ENCODE measurements at regions not wholly inside any gene's neighbourhood (a gene's known extent, or its start where the extent isn't known, plus 50 kb on each side); places are given as distances from the start of the nearest gene placed in this dataset.

DNA sequence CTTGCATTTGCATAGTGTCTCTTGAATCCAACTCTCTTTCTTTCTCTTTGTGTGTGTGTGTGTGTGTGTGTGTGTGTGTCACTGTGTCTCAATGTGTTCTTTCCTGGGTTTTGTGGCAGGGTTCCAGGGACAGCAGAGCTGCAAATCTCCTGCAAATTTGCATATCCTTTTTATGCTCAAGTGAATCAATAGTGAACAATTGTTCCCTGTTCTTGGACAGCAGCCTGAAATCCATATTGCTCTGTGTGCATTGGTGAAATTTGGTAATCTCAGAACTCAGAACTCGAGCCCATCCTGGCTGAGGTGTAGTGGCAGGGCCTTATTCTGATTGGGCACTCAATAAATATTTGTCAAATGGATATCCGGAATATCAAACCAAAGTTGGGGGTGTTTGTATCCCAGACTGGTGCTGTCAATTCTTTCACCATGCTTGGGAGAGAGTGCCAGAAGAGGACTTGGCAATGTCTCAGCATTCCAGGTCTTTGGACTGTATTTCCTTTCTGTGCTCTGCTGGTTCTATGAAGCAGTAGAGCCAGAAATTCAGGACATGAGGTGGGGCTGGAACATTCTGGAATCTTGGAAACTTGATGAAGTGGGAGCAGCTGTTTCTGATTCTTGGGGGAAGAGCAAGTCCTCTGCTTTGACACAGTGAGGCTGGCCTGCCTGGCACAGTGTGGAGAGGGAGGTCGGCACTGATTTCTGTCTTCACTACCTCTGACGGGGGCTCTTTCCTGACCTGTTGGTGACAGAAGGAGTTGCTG lies 380.6 kb upstream of the C2CD4B start:
- DNase-seq (ENCODE audit: low read depth), result peak; percentile 73

DNA sequence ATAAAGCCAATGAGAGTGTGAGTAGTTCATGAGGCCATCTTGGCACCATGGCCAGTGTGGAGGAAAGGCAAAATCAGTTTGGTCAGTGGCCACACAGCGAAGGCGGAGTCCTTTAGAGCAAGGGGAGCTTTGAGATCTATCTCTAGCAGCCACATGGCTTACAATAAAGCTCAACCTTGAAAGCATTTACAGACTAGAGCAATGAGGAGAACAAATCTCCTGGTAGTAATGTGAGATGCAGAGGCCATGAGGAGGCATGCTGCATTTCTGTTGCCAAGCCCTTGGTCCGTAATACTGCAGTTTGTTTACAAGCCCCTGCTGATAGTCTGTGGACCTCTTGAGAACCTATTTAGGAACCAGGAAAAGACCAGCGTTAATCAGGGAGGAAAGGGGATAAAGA lies 381.5 kb upstream of the C2CD4B start:
- DNase-seq (ENCODE audit: low read depth), result no peak

DNA sequence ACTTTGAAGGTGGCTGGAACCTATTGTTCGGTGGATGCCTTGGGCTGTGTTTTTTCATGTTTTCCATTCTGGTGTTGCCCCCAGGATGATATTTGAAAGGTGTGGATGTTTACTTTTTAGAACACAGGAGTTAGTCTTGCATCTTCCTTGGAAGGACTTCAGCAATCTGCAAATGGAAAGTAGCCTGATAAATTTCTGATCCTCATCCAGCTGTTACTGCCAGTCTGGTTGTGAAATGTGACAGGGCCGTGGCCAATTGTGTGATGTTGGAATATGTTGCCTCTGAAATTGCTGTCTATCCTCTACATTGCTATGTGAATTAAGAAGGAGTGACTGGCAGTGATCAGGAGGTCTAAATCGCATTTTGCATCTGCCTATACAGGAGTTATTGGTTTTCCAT lies 382.5 kb upstream of the C2CD4B start:
- DNase-seq (ENCODE audit: low read depth), result no peak

DNA sequence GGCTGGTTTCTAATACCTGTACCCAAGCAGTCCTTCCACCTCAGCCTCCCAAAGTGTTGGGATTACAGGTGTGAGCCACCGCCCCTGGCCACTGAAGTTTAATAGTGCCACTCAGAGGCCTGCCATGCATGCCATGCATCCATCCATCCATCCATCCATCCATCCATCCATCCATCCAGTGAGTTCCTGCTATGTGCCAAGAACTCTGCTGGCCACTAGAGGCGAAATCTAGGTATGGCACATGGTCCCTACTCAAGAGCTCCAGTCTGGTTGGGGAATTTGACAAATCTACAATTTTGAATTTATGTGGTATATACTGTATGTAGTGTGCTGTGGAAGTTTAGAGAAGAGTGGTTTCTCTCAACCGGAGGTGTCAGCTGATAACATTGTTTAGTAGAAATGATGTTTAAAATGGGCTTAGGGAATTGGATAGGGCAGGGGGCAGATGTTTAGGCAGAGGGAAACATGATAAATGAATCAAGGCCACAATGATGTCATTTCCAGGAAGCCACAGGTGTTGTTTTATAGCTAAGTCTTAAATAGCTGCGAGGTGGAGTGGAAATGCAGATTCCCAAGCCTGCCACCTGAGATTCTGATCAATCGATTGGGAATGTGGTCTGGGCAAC lies 384.4 kb upstream of the C2CD4B start:
- DNase-seq (ENCODE audit: low read depth), result no peak

DNA sequence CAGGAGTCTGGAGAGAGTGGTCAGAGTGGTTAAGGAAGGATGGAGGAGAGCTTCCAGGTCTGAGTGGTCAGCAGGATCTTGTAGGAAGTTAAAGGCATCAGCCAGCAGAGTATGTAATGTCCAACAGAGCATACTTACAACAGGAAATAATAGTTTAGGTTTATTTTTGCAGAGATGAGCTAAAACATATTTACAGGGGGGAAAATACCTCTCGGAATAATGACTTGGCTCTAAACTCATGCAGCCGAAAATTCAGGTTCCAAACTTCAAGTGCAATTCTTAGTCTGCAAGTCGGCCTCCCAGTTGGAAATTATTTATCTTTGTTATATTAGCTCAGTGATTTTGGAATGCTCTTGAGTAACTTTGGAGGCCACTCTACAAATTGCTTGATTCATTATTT lies 385.0 kb upstream of the C2CD4B start:
- DNase-seq (ENCODE audit: low read depth), result no peak

DNA sequence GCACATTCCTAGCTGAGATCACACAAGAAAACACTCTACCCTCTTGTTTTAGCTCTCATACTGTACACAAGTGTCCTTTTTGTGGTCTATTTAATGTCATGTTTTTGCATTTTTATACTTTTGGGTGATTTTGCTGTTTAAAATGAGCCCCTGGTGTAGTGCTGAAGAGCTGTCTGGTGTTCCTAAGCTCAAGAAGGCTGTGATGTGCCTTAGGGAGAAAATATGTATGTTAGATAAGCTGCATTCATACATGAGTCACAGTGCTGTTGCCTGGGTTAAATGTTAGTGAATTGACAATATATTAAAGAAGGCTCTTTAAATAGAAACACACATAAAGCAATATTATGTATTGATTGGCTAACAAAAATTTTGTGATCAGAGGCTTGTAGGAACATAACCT lies 387.4 kb upstream of the C2CD4B start:
- DNase-seq (ENCODE audit: low read depth), result no peak

DNA sequence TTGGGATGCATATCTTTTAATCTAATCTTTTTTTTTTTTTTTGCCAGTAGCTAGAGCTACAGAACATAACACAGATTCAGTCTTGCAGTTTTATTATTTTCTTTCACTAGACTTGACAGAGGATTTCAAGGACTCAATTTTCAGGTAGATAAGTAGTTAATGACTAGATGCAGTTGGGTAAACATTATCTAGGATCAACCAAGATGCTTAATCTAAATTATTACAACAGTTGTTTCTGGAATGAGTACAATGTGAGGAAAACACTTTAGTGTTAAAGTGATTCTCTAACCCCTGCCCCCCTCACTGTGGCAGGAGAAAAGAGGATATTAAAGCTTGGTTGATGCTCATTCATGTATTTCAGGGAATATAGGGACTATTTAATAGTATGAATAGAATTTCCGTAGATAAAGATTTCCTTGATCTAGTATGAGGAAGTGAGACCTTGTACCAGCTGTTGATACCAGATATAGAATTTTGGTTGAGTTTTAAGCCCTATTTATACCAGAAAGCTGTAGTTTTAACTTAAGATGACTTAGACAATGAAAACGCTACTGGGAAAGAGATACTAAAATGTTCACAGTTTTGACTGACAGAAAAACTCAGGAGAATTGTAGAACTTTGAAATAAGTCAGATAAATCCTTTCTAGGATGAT lies 389.0 kb upstream of the C2CD4B start:
- no peak for DNase-seq (ENCODE audit: low read depth)

DNA sequence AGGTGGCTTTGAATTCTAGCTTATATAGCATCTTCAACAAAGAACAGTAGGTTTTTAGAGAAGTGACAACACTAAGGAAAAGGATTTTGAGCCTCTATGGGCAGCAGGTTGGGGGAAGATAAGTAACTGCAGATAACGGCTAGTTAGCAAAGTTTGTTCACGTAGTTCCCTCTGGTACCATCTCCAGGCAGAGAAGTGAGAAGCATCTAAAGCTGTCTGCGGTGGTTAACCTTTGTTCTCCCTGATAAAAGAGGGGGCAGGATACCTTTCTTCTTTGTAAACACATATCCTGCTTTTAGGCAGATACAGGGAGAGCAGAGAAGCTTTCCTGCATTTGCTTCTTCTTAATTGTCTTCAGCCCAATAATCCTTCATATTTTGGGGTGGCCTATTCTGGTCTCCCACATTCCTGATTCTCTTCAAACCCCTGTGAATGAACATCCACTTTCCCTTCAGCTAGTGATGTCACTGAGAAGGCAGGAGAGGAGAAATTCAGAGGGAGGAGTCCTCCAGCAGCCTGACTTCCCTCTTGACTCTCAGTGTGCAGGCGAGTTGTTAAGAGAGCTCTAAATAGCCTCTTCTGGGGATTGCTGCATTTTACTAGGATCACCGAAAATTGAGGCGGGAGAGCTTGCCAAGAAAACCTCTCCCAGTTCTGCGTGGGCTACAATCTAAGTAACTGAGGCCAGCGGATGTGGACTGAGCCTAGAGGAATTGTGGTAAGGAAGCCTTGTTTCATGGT lies 393.7 kb upstream of the C2CD4B start:
- DNase-seq (ENCODE audit: low read depth), result no peak

DNA sequence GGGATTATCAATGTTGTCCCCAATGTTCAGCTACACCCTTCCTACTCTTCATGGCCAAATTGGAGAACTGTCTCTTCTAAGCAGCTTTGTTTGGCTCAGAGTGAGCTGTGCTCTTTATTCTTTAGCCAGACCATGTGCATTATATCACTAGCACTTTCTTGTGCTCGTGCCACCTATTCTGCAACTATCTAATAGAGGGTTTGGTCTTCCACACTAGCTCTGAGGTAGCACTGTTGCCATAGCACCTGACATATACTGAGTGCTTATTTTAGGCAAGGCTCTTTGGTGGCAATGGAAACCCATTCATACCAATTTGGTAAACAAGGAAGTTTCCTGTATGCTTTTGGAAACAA lies 394.3 kb upstream of the C2CD4B start:
- DNase-seq (ENCODE audit: low read depth), result no peak

DNA sequence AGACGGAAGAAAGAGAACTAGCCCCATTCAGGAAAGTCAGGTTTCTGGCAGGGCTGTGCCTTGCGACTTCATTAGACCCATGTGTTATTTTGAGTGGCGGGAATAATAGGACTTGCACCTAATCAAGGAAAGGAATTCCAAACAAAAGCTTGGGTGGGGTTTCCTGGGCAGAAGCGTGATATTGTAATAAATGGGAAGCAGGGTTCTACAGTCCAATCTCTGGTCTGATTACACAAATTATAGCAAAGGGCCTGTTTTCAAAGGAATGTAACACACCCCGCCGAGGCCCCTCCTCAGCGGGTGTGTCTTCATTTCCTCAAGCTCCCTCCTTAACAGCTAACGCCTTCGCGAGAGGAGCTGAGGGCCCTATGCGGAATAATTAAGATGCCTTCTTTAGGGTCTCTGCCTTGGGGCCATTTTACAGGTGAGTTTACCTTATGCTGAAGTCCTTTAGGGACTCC lies 396.0 kb upstream of the C2CD4B start:
- DNase-seq (ENCODE audit: low read depth), result no peak

DNA sequence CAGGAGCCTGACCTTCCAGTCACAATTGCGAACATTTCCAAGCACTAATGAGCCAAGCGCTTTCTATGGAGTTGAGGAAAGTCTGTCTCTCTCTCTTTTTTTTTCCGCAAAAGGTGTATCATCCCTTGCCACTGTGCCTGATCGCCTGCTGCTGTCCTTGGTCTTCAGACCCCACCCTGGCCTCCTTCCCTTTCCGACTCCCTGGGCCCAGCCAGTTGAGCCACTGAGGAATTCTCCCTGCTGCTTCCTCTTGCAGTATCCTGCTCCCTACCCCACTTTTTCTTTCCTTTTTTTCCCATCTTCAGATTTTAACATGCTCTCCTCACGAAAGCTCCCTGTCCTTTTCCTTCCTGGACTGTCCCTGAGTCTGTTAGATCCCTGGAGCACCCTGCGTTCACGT lies 396.5 kb upstream of the C2CD4B start:
- DNase-seq (ENCODE audit: low read depth), result no peak

DNA sequence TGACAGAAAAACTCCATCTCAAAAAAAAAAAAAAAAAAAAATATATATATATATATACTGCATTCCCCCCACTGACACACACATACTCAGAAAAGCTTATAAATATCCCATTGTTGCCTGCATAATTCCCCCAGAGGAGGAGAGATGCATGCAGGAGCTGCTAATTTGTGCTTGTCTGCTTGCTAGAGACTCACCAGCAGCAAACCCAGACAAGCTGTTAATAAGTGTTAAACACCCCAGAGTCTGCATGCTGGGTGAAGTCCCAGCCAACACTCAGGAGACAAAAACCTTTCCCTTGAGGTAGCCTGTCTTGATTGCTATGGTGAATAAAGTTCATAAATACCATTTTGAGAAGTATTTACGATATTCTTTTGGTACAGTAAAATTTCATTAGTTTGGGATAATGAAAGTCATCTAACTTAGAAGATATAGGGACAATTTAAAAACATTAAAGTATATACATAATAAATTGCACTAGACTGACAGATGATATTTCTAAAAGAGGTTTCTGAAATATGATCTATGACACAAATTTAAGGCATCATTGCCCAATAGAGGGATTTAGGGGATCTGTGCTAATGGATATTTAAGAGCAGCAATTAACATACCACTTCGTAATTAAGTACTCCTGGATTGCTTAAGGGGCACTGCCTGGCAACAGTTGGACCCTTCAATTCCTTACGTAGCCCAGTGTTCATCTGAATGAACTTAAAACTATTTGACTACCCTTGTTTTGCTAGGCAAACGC lies 400.0 kb upstream of the C2CD4B start:
- no peak for DNase-seq (ENCODE audit: low read depth)

DNA sequence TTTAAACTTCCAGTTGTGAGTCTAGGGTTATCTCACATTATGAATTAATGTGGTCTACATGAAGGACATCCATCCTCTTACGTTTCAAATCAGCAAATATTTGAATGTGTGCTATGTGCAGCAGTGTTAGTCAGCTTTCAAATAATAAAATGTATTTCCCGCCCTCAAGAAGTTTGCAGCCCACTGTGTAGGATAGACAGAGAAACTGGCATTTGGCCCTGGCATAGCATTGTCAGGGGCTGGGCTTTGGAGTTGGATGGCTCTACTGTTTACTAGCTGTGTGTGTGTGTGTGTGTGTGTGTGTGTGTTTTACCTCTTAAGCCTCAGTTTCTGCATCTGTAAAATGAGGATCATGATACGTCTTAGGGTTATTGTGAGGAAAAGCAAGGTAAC lies 400.5 kb upstream of the C2CD4B start:
- DNase-seq (ENCODE audit: low read depth), result no peak

DNA sequence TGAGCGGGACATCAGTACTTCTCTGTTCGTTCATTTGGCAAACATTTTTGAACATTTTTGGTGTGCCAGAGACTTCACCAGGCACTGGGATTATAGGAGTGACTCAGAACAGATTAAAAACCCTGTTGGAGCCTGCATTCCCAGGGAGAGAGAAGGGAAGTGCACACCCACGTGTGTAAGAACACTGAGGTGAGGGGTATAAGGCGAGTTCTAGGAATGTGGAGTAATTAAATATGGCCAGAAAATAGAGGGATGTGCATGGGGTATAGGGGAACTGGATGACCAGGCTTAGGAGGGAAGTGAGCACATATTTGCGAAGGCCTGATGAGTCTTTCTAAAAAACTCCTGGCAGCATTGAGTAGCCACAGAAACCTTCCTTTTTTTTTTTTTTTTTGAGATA lies 401.2 kb upstream of the C2CD4B start:
- DNase-seq (ENCODE audit: low read depth), result no peak

DNA sequence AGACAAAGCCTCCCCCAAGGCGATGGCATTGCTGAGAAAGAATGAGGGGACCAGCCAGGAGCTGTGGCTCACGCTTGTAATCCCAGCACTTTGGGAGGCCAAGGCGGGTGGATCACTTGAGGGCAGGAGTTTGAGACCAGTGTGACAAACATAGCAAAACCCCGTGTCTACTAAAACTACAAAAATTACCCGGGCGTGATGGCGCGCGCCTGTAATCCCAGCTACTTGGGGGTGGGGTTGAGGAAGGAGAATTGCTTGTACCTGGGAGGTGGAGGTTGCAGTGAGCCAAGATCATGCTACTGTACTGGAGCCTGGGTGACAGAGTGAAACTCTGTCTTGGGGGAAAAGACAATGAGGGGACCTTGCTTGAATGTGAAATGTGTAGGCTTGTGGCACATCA lies 402.4 kb upstream of the C2CD4B start:
- no peak for DNase-seq (ENCODE audit: low read depth)

DNA sequence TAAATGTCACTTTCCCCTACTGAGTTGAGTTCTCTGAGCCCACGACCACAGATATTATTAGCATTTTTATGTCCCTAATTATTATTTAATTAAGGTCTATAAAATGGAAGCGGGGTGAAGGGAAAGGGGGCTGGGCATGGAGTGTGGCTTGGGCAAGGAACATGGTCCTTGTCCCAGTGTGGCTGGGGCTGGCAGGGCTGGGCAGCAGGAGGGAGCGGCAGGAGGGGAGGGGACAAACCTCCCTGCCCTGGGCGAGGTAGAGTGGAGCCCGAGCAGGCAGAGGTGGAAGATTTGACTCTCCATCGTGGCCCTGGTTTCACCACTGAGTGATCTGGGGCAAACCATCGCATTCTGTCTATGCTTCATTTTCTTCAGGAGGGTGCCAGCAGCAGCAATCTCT lies 402.9 kb upstream of the C2CD4B start:
- no peak for DNase-seq (ENCODE audit: low read depth)

DNA sequence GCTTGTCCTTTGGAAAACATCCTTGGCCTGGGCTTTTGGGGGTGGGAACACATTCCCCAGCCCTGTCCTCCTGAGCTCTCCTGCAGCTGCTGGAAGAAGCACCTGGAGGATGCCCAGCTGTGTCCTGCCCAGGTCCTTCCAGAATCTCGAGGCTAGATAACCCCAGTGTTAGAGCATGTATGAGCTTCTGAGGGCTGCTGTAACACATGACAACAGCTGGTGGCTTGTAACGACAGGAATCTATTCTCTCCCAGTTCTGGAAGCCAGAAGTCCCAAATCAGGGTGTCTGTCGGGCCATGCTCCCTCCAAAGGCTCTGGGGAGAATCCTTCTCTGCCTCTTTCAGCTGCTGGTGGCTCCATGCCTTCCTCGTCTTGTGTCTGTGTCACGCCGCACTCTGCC lies 403.6 kb upstream of the C2CD4B start:
- DNase-seq (ENCODE audit: low read depth), result no peak

DNA sequence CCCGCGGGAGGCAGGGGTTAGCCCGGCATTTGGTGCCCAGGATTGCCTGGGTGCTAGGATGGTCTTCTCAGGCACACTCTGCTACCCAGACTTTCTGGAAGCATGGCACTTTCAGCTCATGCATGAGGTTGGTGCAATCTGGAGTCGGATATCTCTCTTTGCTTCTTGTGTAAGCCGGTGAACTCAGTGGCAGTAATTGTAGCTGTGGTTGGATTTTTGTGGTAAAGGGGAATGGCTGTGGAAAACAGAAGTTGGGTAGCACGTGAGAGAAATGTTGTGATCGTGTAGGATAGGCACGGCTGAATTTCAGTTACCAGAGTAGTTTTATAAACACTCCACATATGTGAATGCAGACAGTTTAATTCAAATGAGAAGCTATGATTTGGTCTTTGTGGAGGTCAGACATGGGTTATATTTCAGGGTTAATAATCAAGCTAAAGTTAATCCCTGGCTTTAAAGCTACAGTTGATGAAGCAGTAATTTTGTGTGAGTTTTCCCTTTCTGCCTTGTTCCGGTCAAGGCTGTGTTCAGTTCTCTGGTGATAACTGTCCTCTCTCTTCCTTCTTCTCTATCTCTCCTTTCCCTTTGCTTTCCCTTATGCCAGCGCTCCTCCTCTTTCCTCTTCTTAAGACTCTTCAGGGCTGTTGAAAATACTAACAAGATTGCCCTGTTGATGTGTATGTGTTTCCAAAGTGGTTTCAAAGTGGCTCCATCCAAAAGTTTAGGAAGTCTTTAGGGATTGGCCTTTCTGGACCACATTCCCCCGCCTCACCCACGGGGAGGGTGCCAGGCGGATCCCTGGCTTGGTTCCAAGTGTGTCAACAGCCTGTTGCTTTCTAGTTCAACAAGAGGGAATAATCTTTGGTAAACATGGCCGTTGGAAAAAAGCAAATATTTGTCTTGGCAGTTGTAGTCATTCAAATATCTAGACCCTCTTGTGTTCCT lies 404.6 kb upstream of the C2CD4B start:
- DNase-seq (ENCODE audit: low read depth), result peak; percentile 91

DNA sequence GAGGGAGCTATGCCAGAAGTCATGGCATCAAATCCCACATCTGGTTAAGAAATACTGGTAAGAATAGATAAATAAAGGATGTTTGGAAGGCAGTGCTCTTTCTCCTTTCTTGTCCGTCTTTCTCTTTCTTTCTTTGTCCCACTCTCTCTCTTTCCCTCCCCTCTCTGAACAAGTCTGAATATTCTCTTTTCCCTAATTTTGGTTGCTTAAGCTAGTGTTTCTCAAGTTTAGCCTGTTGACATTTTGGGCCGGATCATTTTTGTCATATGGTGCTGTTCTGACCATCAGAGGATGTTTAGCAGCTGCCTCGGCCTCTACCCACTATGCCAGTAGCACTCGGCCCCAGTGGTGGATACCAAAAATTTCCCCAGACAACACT lies 405.3 kb upstream of the C2CD4B start:
- DNase-seq (ENCODE audit: low read depth), result no peak

DNA sequence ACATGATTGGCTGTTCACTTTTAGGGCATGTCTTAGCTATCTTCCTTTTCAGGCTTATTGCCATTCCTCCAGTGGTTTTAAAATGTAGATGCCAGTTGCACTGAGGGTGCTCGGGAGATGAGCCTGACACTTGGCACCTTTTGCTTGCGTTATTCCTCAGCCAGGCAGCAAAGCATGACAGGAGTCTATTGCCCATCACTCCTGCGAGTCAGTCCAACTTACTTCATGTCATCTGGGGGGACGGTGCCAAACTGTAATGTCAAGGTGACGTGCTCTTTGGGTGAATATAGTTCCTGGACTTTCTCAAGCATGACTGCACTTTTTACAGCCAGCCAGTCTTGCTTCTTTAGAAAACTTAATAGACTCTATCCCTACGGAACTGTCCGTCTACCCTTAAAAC lies 406.0 kb upstream of the C2CD4B start:
- DNase-seq (ENCODE audit: low read depth), result no peak

DNA sequence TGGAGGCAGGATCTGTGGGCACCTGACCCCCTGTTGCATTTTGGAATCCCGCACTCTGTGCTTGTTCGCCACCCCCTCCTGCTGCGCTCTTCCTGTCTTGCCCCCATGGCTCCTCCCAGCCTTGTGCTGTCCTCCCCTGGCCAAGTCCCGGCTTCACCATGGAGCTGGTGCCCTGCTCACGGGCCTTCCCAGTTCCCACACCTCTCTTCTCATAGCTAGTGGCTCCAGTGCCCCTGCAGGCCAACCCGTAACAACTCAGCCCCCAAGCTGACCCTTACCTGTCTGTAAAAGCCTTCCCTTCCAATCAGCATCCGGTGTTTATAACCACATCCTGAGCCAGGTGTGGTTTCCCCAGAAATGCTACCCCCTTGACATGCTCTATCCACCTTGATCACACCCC lies 407.7 kb upstream of the C2CD4B start:
- no peak for DNase-seq (ENCODE audit: low read depth)
